ENCODE measurements at regions not wholly inside any gene's neighbourhood (a gene's known extent, or its start where the extent isn't known, plus 50 kb on each side); places are given as distances from the start of the nearest gene placed in this dataset.
"Not testable (repeated sequence)": the region's sequence is repeated elsewhere in the genome, so short reads cannot be mapped to it uniquely, and the experiment has no call there.

- not testable (repeated sequence) for TF ChIP-seq CTCF, POLR2A (IDR thresholded peaks at IDR 0.05)
Measured at GRCh38 chr17:20903549-20903948, 139.3 kb downstream of the USP22 start.
